ENCODE measurements at regions not wholly inside any gene's neighbourhood (a gene's known extent, or its start where the extent isn't known, plus 50 kb on each side); places are given as distances from the start of the nearest gene placed in this dataset.

- DNase-seq, result no peak
Observed at GRCh38 chr13:106818971-106819370, 251.0 kb upstream of the ARGLU1 start.

- no peak for DNase-seq
Observed at GRCh38 chr13:106815545-106815944, 247.6 kb upstream of the ARGLU1 start.

GRCh38 chr13:106814463-106814862 lies 246.5 kb upstream of the ARGLU1 start:
- DNase-seq, result no peak

GRCh38 chr13:106810069-106810468 lies 242.1 kb upstream of the ARGLU1 start:
- no peak for DNase-seq

GRCh38 chr13:106804991-106805390 lies 237.1 kb upstream of the ARGLU1 start:
- DNase-seq, result no peak

GRCh38 chr13:106802917-106803316 lies 235.0 kb upstream of the ARGLU1 start:
- no peak for DNase-seq

GRCh38 chr13:106799781-106800335 lies 231.9 kb upstream of the ARGLU1 start:
- DNase-seq, result no peak

- DNase-seq, result no peak
Observed at GRCh38 chr13:106797081-106797640, 229.2 kb upstream of the ARGLU1 start.

GRCh38 chr13:106796280-106797047 lies 228.5 kb upstream of the ARGLU1 start:
- no peak for DNase-seq

- no peak for DNase-seq
Observed at GRCh38 chr13:106795847-106796246, 227.9 kb upstream of the ARGLU1 start.

GRCh38 chr13:106794117-106794516 lies 226.2 kb upstream of the ARGLU1 start:
- no peak for DNase-seq

- DNase-seq, result no peak
Observed at GRCh38 chr13:106789911-106790310, 222.0 kb upstream of the ARGLU1 start.

- DNase-seq, result no peak
Observed at GRCh38 chr13:106786006-106786563, 218.1 kb upstream of the ARGLU1 start.

GRCh38 chr13:106774621-106775020 lies 206.7 kb upstream of the ARGLU1 start:
- no peak for DNase-seq

GRCh38 chr13:106772006-106772601 lies 204.2 kb upstream of the ARGLU1 start:
- DNase-seq, result no peak

GRCh38 chr13:106768991-106769390 lies 201.1 kb upstream of the ARGLU1 start:
- DNase-seq, result no peak

- no peak for DNase-seq
Observed at GRCh38 chr13:106762708-106763107, 194.8 kb upstream of the ARGLU1 start.

GRCh38 chr13:106756446-106756845 lies 188.5 kb upstream of the ARGLU1 start:
- DNase-seq, result no peak

- DNase-seq, result no peak
Observed at GRCh38 chr13:106755542-106755941, 187.6 kb upstream of the ARGLU1 start.

GRCh38 chr13:106753251-106753650 lies 185.3 kb upstream of the ARGLU1 start:
- no peak for DNase-seq

GRCh38 chr13:106752584-106753170 lies 184.7 kb upstream of the ARGLU1 start:
- no peak for DNase-seq

- DNase-seq, result no peak
Observed at GRCh38 chr13:106748785-106749184, 180.8 kb upstream of the ARGLU1 start.

GRCh38 chr13:106744516-106744915 lies 176.6 kb upstream of the ARGLU1 start:
- no peak for DNase-seq

Data from bone marrow (tissue), 2 donors.